ENCODE measurements at regions not wholly inside any gene's neighbourhood (a gene's known extent, or its start where the extent isn't known, plus 50 kb on each side); places are given as distances from the start of the nearest gene placed in this dataset.
"Not testable (repeated sequence)": the region's sequence is repeated elsewhere in the genome, so short reads cannot be mapped to it uniquely, and the experiment has no call there.

- no peak overlapping the region for H3K4me3 Mint-ChIP-seq
- no peaks in the 10 kb centered on the region for H3K36me3 Mint-ChIP-seq
- no peaks in the 10 kb centered on the region for H3K27me3 Mint-ChIP-seq
- no peaks in the 10 kb centered on the region for H3K4me1 Mint-ChIP-seq
- POLR2A ChIA-PET: no interaction called here
- H3K27ac Mint-ChIP-seq: no peak overlapping the region
- no peak for DNase-seq
- peaks cover 7% of the 10 kb centered on the region for H3K9me3 Mint-ChIP-seq
- no peak for ATAC-seq (ENCODE audit: low read depth)
Measured at GRCh38 chr6:141992109-141992508, 140.6 kb upstream of the GJE1 start.

- ATAC-seq (ENCODE audit: low read depth) (no peak), DNase-seq (no peak)
- H3K27ac Mint-ChIP-seq: no peak overlapping the region
- peaks cover 2% of the 10 kb centered on the region for H3K27me3 Mint-ChIP-seq
- POLR2A ChIA-PET: no interaction called here
- no peaks in the 10 kb centered on the region for H3K4me1 Mint-ChIP-seq
- peaks cover 3% of the 10 kb centered on the region for H3K9me3 Mint-ChIP-seq
- H3K4me3 Mint-ChIP-seq: no peak overlapping the region
- no peaks in the 10 kb centered on the region for H3K36me3 Mint-ChIP-seq
Measured at GRCh38 chr6:141990840-141991239, 141.9 kb upstream of the GJE1 start.

GRCh38 chr6:141989706-141989959 is 143.1 kb upstream of the GJE1 start:
- Mint-ChIP-seq H3K27me3 (peaks cover 2% of the 10 kb centered on the region), H3K4me3 (no peak overlapping the region), H3K27ac (no peak overlapping the region), H3K4me1 (no peaks in the 10 kb centered on the region), H3K36me3 (no peaks in the 10 kb centered on the region), H3K9me3 (no peaks in the 10 kb centered on the region)
- POLR2A ChIA-PET: no interaction called here
- ATAC-seq (ENCODE audit: low read depth) (no peak), DNase-seq (no peak)

- Mint-ChIP-seq H3K27me3 (peaks cover 2% of the 10 kb centered on the region), H3K9me3 (no peaks in the 10 kb centered on the region), H3K36me3 (no peaks in the 10 kb centered on the region), H3K4me3 (no peak overlapping the region), H3K4me1 (no peaks in the 10 kb centered on the region), H3K27ac (no peak overlapping the region)
- ATAC-seq (ENCODE audit: low read depth) (no peak), DNase-seq (no peak)
- POLR2A ChIA-PET: no interaction called here
Measured at GRCh38 chr6:141988954-141989705, 143.6 kb upstream of the GJE1 start.

GRCh38 chr6:141988327-141988726 is 144.4 kb upstream of the GJE1 start:
- DNase-seq: no peak
- Mint-ChIP-seq H3K4me3 (no peak overlapping the region), H3K27me3 (peaks cover 4% of the 10 kb centered on the region), H3K36me3 (no peaks in the 10 kb centered on the region), H3K4me1 (peaks cover 2% of the 10 kb centered on the region), H3K9me3 (no peaks in the 10 kb centered on the region), H3K27ac (no peak overlapping the region)
- ATAC-seq (ENCODE audit: low read depth): no peak
- POLR2A ChIA-PET: no interaction called here

GRCh38 chr6:141986457-141986856 is 146.3 kb upstream of the GJE1 start:
- Mint-ChIP-seq H3K9me3 (no peaks in the 10 kb centered on the region), H3K4me1 (peaks cover 2% of the 10 kb centered on the region), H3K36me3 (no peaks in the 10 kb centered on the region), H3K4me3 (no peak overlapping the region), H3K27me3 (peaks cover 4% of the 10 kb centered on the region), H3K27ac (no peak overlapping the region)
- DNase-seq (no peak), ATAC-seq (ENCODE audit: low read depth) (no peak)
- POLR2A ChIA-PET: no interaction called here

GRCh38 chr6:141981190-141981589 is 151.5 kb upstream of the GJE1 start:
- Mint-ChIP-seq H3K36me3 (no peaks in the 10 kb centered on the region), H3K4me3 (no peak overlapping the region), H3K4me1 (peaks cover 2% of the 10 kb centered on the region), H3K9me3 (no peaks in the 10 kb centered on the region), H3K27me3 (peaks cover 4% of the 10 kb centered on the region), H3K27ac (no peak overlapping the region)
- ATAC-seq (ENCODE audit: low read depth): no peak
- DNase-seq: no peak
- POLR2A ChIA-PET: no interaction called here

- no peak overlapping the region for H3K4me3 Mint-ChIP-seq
- H3K9me3 Mint-ChIP-seq: no peaks in the 10 kb centered on the region
- H3K4me1 Mint-ChIP-seq: no peaks in the 10 kb centered on the region
Measured at GRCh38 chr6:141977782-141978181, 154.9 kb upstream of the GJE1 start.

GRCh38 chr6:141976994-141977393 is 155.7 kb upstream of the GJE1 start:
- POLR2A ChIA-PET: no interaction called here
- ATAC-seq (ENCODE audit: low read depth) (no peak), DNase-seq (no peak)
- Mint-ChIP-seq H3K27ac (no peak overlapping the region), H3K9me3 (no peaks in the 10 kb centered on the region), H3K27me3 (no peaks in the 10 kb centered on the region), H3K36me3 (no peaks in the 10 kb centered on the region), H3K4me1 (no peaks in the 10 kb centered on the region), H3K4me3 (no peak overlapping the region)

More at GRCh38 chr6:141977782-141978181, 154.9 kb upstream of the GJE1 start:
- no peak for DNase-seq
- H3K36me3 Mint-ChIP-seq: no peaks in the 10 kb centered on the region
- no peak overlapping the region for H3K27ac Mint-ChIP-seq
- no peak for ATAC-seq (ENCODE audit: low read depth)
- POLR2A ChIA-PET: no interaction called here
- no peaks in the 10 kb centered on the region for H3K27me3 Mint-ChIP-seq

- ATAC-seq (ENCODE audit: low read depth); H3K4me3 Mint-ChIP-seq; H3K4me1 Mint-ChIP-seq; H3K36me3 Mint-ChIP-seq; POLR2A ChIA-PET; H3K27me3 Mint-ChIP-seq; DNase-seq; H3K27ac Mint-ChIP-seq; H3K9me3 Mint-ChIP-seq: not testable (repeated sequence)
Measured at GRCh38 chr6:141969768-141970415, 162.8 kb upstream of the GJE1 start.

- DNase-seq (no peak), ATAC-seq (ENCODE audit: low read depth) (no peak)
- Mint-ChIP-seq H3K27ac (no peak overlapping the region), H3K4me1 (no peaks in the 10 kb centered on the region), H3K9me3 (peaks cover 6% of the 10 kb centered on the region), H3K27me3 (no peaks in the 10 kb centered on the region), H3K36me3 (peaks cover 2% of the 10 kb centered on the region), H3K4me3 (no peak overlapping the region)
- POLR2A ChIA-PET: no interaction called here
Measured at GRCh38 chr6:141969201-141969600, 163.5 kb upstream of the GJE1 start.

GRCh38 chr6:141968632-141969031 is 164.1 kb upstream of the GJE1 start:
- Mint-ChIP-seq H3K27me3 (no peaks in the 10 kb centered on the region), H3K9me3 (peaks cover 6% of the 10 kb centered on the region), H3K4me1 (no peaks in the 10 kb centered on the region), H3K27ac (no peak overlapping the region), H3K4me3 (no peak overlapping the region), H3K36me3 (peaks cover 2% of the 10 kb centered on the region)
- POLR2A ChIA-PET: no interaction called here
- ATAC-seq (ENCODE audit: low read depth) (no peak), DNase-seq (no peak)

- H3K4me3 Mint-ChIP-seq: no peak overlapping the region
- H3K27ac Mint-ChIP-seq: no peak overlapping the region
- no peak for ATAC-seq (ENCODE audit: low read depth)
Measured at GRCh38 chr6:141965016-141965545, 167.6 kb upstream of the GJE1 start.

GRCh38 chr6:141963543-141964295 is 169.0 kb upstream of the GJE1 start:
- no peak for DNase-seq
- Mint-ChIP-seq H3K27me3 (no peaks in the 10 kb centered on the region), H3K4me1 (no peaks in the 10 kb centered on the region), H3K27ac (no peak overlapping the region), H3K9me3 (peaks cover 8% of the 10 kb centered on the region), H3K36me3 (no peaks in the 10 kb centered on the region), H3K4me3 (no peak overlapping the region)
- POLR2A ChIA-PET: no interaction called here
- no peak for ATAC-seq (ENCODE audit: low read depth)

More at GRCh38 chr6:141965016-141965545, 167.6 kb upstream of the GJE1 start:
- peaks cover 9% of the 10 kb centered on the region for H3K9me3 Mint-ChIP-seq
- H3K4me1 Mint-ChIP-seq: no peaks in the 10 kb centered on the region
- peaks cover 2% of the 10 kb centered on the region for H3K36me3 Mint-ChIP-seq
- DNase-seq: no peak
- H3K27me3 Mint-ChIP-seq: no peaks in the 10 kb centered on the region
- POLR2A ChIA-PET: no interaction called here

Data from activated naive CD8-positive, alpha-beta T cell treated with anti-CD3 and anti-CD28 coated beads, Interleukin-2, amount 10 ng/mL, durations not matched to agents 7 days and 5 days (primary cell).